Heart right ventricle (tissue), 16 donors: ENCODE measurements at regions not wholly inside any gene's neighbourhood (a gene's known extent, or its start where the extent isn't known, plus 50 kb on each side); places are given as distances from the start of the nearest gene placed in this dataset.

Experiments
- ATAC-seq, 8 donors: fragments of 200-7000 bp; cut with Tn5 transposase; one replicate each; pipeline ENCODE4 v1.9.1; 2020; ENCODE audit warnings: mild to moderate bottlenecking in 8 of 8, moderate library complexity in 8 of 8, moderate number of reproducible peaks in 1 of 8
- DNase-seq, 2 donors: peaks; one replicate each; pipeline ENCODE4 v3.0.0-alpha.2; 2020
- H3K27ac ChIP-seq, 10 donors: fragments of 200-600 bp; sonication (generic) in 2 of 10; one replicate each; pipeline versions ENCODE4 v1.5.0 to v1.8.0; 2020 to 2022; ENCODE audit warnings: mild to moderate bottlenecking in 3 of 10
- H3K27me3 ChIP-seq, 7 donors: fragments of 200-600 bp; one replicate each; pipeline ENCODE4 v1.8.0; 2021 to 2022; ENCODE audit warnings: mild to moderate bottlenecking in 2 of 7
- H3K36me3 ChIP-seq, 9 donors: fragments of 200-600 bp; sonication (generic) in 1 of 9; one replicate each; pipeline versions ENCODE4 v1.5.0 to v1.8.0; 2020 to 2022; ENCODE audit warnings: mild to moderate bottlenecking in 2 of 9
- H3K4me1 ChIP-seq, 9 donors: fragments of 200-600 bp; sonication (generic) in 1 of 9; one replicate each; pipeline versions ENCODE4 v1.5.0 to v1.8.0; 2020 to 2022; ENCODE audit warnings: mild to moderate bottlenecking in 4 of 9
- H3K4me3 ChIP-seq, 10 donors: fragments of 200-600 bp; sonication (generic) in 2 of 10; one replicate each; pipeline versions ENCODE4 v1.5.0 to v1.8.0; 2020 to 2022; ENCODE audit warnings: mild to moderate bottlenecking in 7 of 10, moderate library complexity in 2 of 10
- H3K9me3 ChIP-seq, 11 donors: fragments of 200-600 bp in 10 of 11; sonication (generic) in 2 of 11; one replicate each; pipeline versions ENCODE4 v1.5.0 to v1.8.0; 2013 to 2022; ENCODE audit warnings: mild to moderate bottlenecking in 2 of 11, control low read depth in 1 of 11, moderate library complexity in 1 of 11
- WGBS, 2 donors: extraction: QIAGEN DNeasy Blood & Tissue Kit; methylation state at CpG; one replicate each; pipeline ENCODE4 v1.1.7; 2013; ENCODE audit warnings: inconsistent platforms in 1 of 2; 5-methylcytosine and 5-hydroxymethylcytosine counted together
- intact Hi-C, 10 donors: fragments of 100-400 bp; cut with DNase I; formaldehyde crosslinking; loops; one replicate each; pipeline versions ENCODE4 v1.11.1 to v1.14.2; 2022
- TF ChIP-seq, protein P1 (sequence below), 9 donors: fragments of 200-600 bp; sonication (generic) in 2 of 9; IDR thresholded peaks; one replicate each; pipeline versions ENCODE4 v1.5.0 to v1.8.0; 2021 to 2022; ENCODE audit warnings: antibody characterized with exemption in 9 of 9, mild to moderate bottlenecking in 5 of 9, moderate library complexity in 1 of 9
- donor health status: Arrhythmogenic right ventricular cardiomyopathy.
- donor health status: ischemic (EF 13 %, LVEDD 7.1; RV severe dilation, severe dysfunction).
- donor health status: healthy with polysubstance abuse.
- donor health status: DM: no; HTN: yes; CAD: no.
- donor health status: DM: no; HTN: no; CAD: no.
- donor health status: ischemic (EF 25% LVEDD 6.9; RV normal size, moderate dysfunction).
- donor health status: ischemic (EF 25% LVEDD 5.7; RV mildly dilated, moderate dysfunction).
- donor health status: healthy.
- donor health status: DM: yes; HTN: yes; CAD: no.
- donor health status: Ischemic cardiomyopathy.
- donor health status: ischemic (EF 35%, LVEDD 5.7; RV mildly dilated, moderate dysfunction).
- donor health status: nonischemic (EF 11% LVEDD 7.7; RV severe dilation, severe dysfunction).
- donor health status: DM: yes; HTN: yes; CAD: no.
- donor health status: PGD.
- donor health status: ischemic (EF 29% LVEDD 5.4; RV normal size, mild dysfunction).
- donor health status: nonischemic (EF 23%, LVEDD 6.1; RV moderate dilation, normal function).

DNA sequence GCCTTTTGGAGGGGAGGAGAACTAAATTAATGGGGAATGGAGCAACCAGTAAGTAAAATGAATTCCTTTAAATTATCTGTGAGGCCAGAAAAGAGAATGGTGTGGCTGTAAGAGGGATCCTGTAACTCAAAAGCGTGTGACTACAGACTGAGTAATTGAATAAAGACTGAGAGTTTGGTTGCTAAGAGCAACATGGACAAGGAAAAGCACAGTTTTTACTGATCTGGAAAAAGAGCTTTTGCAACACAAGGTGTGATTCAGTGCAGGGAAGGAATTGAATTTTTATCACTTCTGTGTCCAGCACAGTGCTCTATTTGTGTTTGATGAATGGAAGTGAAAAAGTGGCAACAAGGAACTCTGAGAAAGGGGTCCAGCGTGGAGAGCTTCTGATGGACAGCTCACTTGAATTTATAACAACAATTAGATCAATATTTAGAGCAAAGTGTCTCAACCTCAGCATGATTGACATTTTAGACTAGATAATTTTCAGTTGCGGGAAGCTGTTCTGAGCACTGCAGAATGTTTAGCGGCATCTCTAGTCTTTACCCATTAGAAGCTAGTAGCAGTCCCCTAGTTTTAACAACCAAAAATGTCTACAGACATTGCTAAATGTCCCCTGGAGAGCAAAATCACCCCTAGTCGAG lies 202.8 kb upstream of the BDNF start:
- H3K9me3 ChIP-seq, result peaks cover 0 to 4% (median 0%) of the 10 kb centered on the region in 11 donors
- WGBS, 2 donors, result 86% methylated on average over 5 of the region's 5 CpGs
- no peaks in the 10 kb centered on the region for H3K4me1 ChIP-seq
- H3K27ac ChIP-seq, result no peak overlapping the region
- H3K4me3 ChIP-seq, result no peak overlapping the region
- H3K36me3 ChIP-seq, result no peaks in the 10 kb centered on the region
- intact Hi-C loops, result no loop called here
- DNase-seq (no peak), ATAC-seq (no peak)
- peaks cover 0 to 7% (median 0%) of the 10 kb centered on the region in 7 donors for H3K27me3 ChIP-seq
- TF ChIP-seq, protein P1, sequence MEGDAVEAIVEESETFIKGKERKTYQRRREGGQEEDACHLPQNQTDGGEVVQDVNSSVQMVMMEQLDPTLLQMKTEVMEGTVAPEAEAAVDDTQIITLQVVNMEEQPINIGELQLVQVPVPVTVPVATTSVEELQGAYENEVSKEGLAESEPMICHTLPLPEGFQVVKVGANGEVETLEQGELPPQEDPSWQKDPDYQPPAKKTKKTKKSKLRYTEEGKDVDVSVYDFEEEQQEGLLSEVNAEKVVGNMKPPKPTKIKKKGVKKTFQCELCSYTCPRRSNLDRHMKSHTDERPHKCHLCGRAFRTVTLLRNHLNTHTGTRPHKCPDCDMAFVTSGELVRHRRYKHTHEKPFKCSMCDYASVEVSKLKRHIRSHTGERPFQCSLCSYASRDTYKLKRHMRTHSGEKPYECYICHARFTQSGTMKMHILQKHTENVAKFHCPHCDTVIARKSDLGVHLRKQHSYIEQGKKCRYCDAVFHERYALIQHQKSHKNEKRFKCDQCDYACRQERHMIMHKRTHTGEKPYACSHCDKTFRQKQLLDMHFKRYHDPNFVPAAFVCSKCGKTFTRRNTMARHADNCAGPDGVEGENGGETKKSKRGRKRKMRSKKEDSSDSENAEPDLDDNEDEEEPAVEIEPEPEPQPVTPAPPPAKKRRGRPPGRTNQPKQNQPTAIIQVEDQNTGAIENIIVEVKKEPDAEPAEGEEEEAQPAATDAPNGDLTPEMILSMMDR (IDR thresholded peaks at IDR 0.05), result no peak

DNA sequence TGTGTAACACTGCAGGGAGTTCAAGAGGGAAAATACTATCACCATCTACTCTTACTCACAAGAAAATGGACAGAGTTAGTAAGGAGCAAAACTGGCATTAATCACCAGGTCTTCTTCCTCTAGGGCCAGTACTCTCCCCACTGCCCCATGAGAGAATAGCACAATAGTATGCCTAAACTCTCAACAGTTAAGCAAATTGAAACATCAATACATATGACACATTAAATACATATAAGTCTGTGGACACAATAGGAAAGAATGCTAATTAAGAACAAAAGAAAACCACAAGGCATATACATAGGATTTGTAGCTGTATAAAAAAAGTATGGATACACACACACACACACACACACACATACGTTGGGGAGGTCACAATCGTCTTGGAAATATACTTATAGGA lies 197.9 kb upstream of the BDNF start:
- no peak overlapping the region for H3K27ac ChIP-seq
- H3K9me3 ChIP-seq, result no peaks in the 10 kb centered on the region
- intact Hi-C loops, result no loop called here
- DNase-seq (no peak), ATAC-seq (no peak)
- no peaks in the 10 kb centered on the region for H3K27me3 ChIP-seq
- H3K36me3 ChIP-seq, result no peaks in the 10 kb centered on the region
- 74 to 82% methylated on average over 2 of the region's 2 CpGs for WGBS, 2 donors
- no peaks in the 10 kb centered on the region for H3K4me1 ChIP-seq
- TF ChIP-seq, protein P1 (IDR thresholded peaks at IDR 0.05), result no peak
- no peak overlapping the region for H3K4me3 ChIP-seq

DNA sequence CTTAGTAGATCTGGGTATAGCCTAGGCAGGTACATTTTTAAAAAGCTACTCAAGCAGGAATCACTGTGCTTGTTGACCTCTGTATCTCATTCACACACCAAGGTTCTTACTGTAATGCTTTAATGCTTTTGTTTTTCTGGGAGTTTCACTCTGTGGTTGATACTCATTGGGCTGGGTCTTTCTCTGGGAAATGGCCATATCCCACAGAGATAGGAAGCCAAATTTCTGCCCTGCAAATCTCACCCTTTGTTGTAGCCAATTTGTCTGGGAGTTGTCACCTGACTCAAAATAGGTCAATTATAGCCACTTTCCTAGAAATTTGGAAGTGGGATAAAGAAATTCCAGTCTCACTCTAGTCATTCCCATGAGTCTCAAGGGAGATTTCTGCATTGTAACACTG lies 195.8 kb upstream of the BDNF start:
- Histone ChIP-seq H3K4me3 (no peak overlapping the region), H3K27ac (no peak overlapping the region), H3K36me3 (no peaks in the 10 kb centered on the region), H3K27me3 (no peaks in the 10 kb centered on the region), H3K4me1 (no peaks in the 10 kb centered on the region), H3K9me3 (no peaks in the 10 kb centered on the region)
- intact Hi-C loops, result no loop called here
- DNase-seq, result no peak
- TF ChIP-seq, protein P1 (IDR thresholded peaks at IDR 0.05), result no peak
- ATAC-seq, result no peak

DNA sequence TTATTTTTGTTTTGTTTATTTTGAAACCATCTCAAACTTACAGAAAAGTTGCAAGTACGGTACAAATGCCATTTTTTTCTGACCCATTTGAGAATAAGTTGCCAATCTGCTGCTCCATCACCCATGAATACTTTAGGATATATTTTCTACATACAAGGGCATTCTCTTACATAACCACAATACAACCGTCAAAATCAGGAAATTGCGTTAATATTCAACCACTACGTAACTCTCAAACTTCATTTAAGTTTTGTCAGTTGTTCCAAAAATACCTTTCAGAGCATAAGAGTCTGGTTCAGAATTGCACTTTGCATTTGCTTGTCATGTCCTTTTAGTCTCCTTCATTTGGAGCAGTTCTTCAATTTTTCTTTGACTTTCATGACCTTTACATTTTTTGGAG lies 194.3 kb upstream of the BDNF start:
- TF ChIP-seq, protein P1 (IDR thresholded peaks at IDR 0.05), result no peak
- Histone ChIP-seq H3K9me3 (no peaks in the 10 kb centered on the region), H3K27ac (no peak overlapping the region), H3K4me3 (no peak overlapping the region), H3K27me3 (no peaks in the 10 kb centered on the region), H3K36me3 (no peaks in the 10 kb centered on the region), H3K4me1 (no peaks in the 10 kb centered on the region)
- ATAC-seq (no peak), DNase-seq (no peak)
- 72 to 73% methylated on average over 4 of the region's 4 CpGs for WGBS, 2 donors
- intact Hi-C loops, result no loop called here
